Parathyroid adenoma (tissue), 2 donors: ENCODE measurements at regions not wholly inside any gene's neighbourhood (a gene's known extent, or its start where the extent isn't known, plus 50 kb on each side); places are given as distances from the start of the nearest gene placed in this dataset.

Source experiments
- H2AFZ ChIP-seq: fragments of 300-600 bp; sonication (generic); one replicate; pipeline ENCODE4 v1.7.0; 2017; ENCODE audit warnings: antibody characterized with exemption, mild to moderate bottlenecking
- H3K27ac ChIP-seq: fragments of 300-600 bp; sonication (generic); one replicate; pipeline ENCODE4 v1.7.0; 2017
- H3K27me3 ChIP-seq: fragments of 300-600 bp; sonication (generic); one replicate; pipeline ENCODE4 v1.7.0; 2017; ENCODE audit warnings: low read length; ENCODE audit not compliant: control insufficient read depth, insufficient read depth
- H3K36me3 ChIP-seq: fragments of 300-600 bp; sonication (generic); one replicate; pipeline ENCODE4 v1.7.0; 2017; ENCODE audit warnings: low read length; ENCODE audit not compliant: control insufficient read depth, insufficient read depth
- H3K4me1 ChIP-seq: fragments of 300-600 bp; sonication (generic); one replicate; pipeline ENCODE4 v1.7.0; 2017; ENCODE audit warnings: control low read depth
- H3K4me2 ChIP-seq: fragments of 300-600 bp; sonication (generic); one replicate; pipeline ENCODE4 v1.7.0; 2017; ENCODE audit warnings: low read length
- H3K4me3 ChIP-seq: fragments of 300-600 bp; sonication (generic); one replicate; pipeline ENCODE4 v1.7.0; 2017; ENCODE audit warnings: low read depth, low read length
- H3K79me2 ChIP-seq: fragments of 300-600 bp; sonication (generic); one replicate; pipeline ENCODE4 v1.7.0; 2017; ENCODE audit warnings: control low read depth
- H3K9ac ChIP-seq: fragments of 300-600 bp; sonication (generic); one replicate; pipeline ENCODE4 v1.7.0; 2017; ENCODE audit warnings: mild to moderate bottlenecking
- H3K9me3 ChIP-seq: fragments of 300-600 bp; sonication (generic); one replicate; pipeline ENCODE4 v1.7.0; 2017; ENCODE audit warnings: low read length; ENCODE audit not compliant: control insufficient read depth
- TF ChIP-seq, protein P1 (sequence below): fragments of 300-600 bp; sonication (generic); IDR thresholded peaks from one replicate; pipeline ENCODE4 v1.7.0; 2017; ENCODE audit warnings: antibody characterized with exemption, mild to moderate bottlenecking
- donor health status: primary hyperparathyroidism.

- no peaks in the 10 kb centered on the region for H3K27me3 ChIP-seq
- H3K4me1 ChIP-seq = no peaks in the 10 kb centered on the region
- no peak overlapping the region for H2AFZ ChIP-seq
- H3K27ac ChIP-seq = no peak overlapping the region
- no peaks in the 10 kb centered on the region for H3K36me3 ChIP-seq
- H3K9me3 ChIP-seq = no peaks in the 10 kb centered on the region
- H3K4me2 ChIP-seq = no peak overlapping the region
- no peak overlapping the region for H3K9ac ChIP-seq
- no peak overlapping the region for H3K4me3 ChIP-seq
- H3K79me2 ChIP-seq = no peaks in the 10 kb centered on the region
- TF ChIP-seq, protein P1, sequence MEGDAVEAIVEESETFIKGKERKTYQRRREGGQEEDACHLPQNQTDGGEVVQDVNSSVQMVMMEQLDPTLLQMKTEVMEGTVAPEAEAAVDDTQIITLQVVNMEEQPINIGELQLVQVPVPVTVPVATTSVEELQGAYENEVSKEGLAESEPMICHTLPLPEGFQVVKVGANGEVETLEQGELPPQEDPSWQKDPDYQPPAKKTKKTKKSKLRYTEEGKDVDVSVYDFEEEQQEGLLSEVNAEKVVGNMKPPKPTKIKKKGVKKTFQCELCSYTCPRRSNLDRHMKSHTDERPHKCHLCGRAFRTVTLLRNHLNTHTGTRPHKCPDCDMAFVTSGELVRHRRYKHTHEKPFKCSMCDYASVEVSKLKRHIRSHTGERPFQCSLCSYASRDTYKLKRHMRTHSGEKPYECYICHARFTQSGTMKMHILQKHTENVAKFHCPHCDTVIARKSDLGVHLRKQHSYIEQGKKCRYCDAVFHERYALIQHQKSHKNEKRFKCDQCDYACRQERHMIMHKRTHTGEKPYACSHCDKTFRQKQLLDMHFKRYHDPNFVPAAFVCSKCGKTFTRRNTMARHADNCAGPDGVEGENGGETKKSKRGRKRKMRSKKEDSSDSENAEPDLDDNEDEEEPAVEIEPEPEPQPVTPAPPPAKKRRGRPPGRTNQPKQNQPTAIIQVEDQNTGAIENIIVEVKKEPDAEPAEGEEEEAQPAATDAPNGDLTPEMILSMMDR = no peak
Measured at GRCh38 chr15:53447053-53447574, 312.3 kb downstream of the WDR72 start.

DNA sequence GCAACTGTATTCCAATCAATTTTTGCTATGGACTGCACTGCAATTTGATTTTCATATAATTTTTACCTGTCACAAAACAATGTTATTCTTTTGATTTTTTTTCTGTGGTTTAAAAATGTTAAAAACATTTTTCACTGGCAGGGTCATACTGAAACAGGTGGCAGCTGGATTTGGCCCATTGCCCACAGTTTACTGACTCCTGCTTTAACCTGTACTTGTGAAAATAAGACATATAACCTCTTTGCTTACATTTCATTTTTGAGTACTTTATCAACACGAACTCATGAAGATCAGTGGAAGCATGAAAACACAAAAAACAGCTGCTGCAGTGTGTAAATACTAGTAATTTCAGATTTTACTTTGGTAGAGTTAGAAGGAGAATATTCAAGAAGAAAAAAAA lies 313.1 kb downstream of the WDR72 start:
- H2AFZ ChIP-seq = no peak overlapping the region
- no peak overlapping the region for H3K4me3 ChIP-seq
- no peak overlapping the region for H3K9ac ChIP-seq
- H3K27me3 ChIP-seq = no peaks in the 10 kb centered on the region
- TF ChIP-seq, protein P1 = no peak
- H3K36me3 ChIP-seq = no peaks in the 10 kb centered on the region
- no peaks in the 10 kb centered on the region for H3K4me1 ChIP-seq
- H3K27ac ChIP-seq = no peak overlapping the region
- H3K79me2 ChIP-seq = no peaks in the 10 kb centered on the region
- H3K4me2 ChIP-seq = no peak overlapping the region
- H3K9me3 ChIP-seq = no peaks in the 10 kb centered on the region

DNA sequence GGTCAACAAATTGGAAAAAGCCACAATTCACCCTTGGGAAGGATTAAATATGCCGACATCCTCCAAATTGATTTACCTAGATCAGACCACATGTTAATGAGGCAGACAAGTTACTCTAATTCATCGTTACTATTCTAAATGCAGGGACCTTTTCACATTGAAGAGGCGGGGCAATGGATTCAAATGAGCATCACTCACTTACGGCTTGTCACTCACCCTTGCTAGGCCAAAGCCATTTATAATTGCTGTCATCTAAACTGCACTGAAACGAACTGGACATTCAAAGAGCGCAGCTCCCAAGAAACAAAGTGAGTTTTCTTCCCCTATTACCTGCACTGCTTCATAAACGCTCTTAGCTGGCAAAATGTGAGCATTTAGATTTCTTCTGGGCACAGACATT lies 313.9 kb downstream of the WDR72 start:
- Histone ChIP-seq H2AFZ (no peak overlapping the region), H3K9me3 (no peaks in the 10 kb centered on the region), H3K4me3 (no peak overlapping the region), H3K27ac (no peak overlapping the region), H3K4me2 (no peak overlapping the region), H3K4me1 (no peaks in the 10 kb centered on the region), H3K79me2 (no peaks in the 10 kb centered on the region), H3K9ac (no peak overlapping the region), H3K36me3 (no peaks in the 10 kb centered on the region), H3K27me3 (no peaks in the 10 kb centered on the region)
- TF ChIP-seq, protein P1 = no peak

GRCh38 chr15:53437985-53438841 lies 321.2 kb downstream of the WDR72 start:
- Histone ChIP-seq H2AFZ (no peak overlapping the region), H3K4me2 (no peak overlapping the region), H3K27ac (no peak overlapping the region), H3K9ac (no peak overlapping the region), H3K4me3 (no peak overlapping the region), H3K27me3 (no peaks in the 10 kb centered on the region), H3K79me2 (no peaks in the 10 kb centered on the region), H3K4me1 (no peaks in the 10 kb centered on the region), H3K36me3 (no peaks in the 10 kb centered on the region), H3K9me3 (no peaks in the 10 kb centered on the region)
- TF ChIP-seq, protein P1 = no peak
